Glutamatergic neuron (in vitro differentiated cells): ENCODE measurements at regions not wholly inside any gene's neighbourhood (a gene's known extent, or its start where the extent isn't known, plus 50 kb on each side); places are given as distances from the start of the nearest gene placed in this dataset.
A peak's percentile ranks its signal among the peaks of the same experiment; 100 is the strongest.

Source experiments
- DNase-seq: peaks from one replicate; pipeline ENCODE4 v3.0.0; 2022
- H3K27ac Mint-ChIP-seq: one replicate; pipeline ENCODE4 v1.8.0; 2020; ENCODE audit warnings: mild to moderate bottlenecking, mixed read lengths, inconsistent platforms; ENCODE audit not compliant: unreplicated experiment
- H3K27me3 Mint-ChIP-seq: one replicate; pipeline ENCODE4 v1.8.0; 2020; ENCODE audit warnings: mild to moderate bottlenecking, moderate library complexity, mixed read lengths, inconsistent platforms; ENCODE audit not compliant: unreplicated experiment
- H3K36me3 Mint-ChIP-seq: one replicate; pipeline ENCODE4 v1.8.0; 2020; ENCODE audit warnings: mild to moderate bottlenecking, mixed read lengths, inconsistent platforms; ENCODE audit not compliant: unreplicated experiment
- H3K4me1 Mint-ChIP-seq: one replicate; pipeline ENCODE4 v1.8.0; 2020; ENCODE audit warnings: mild to moderate bottlenecking, low read depth, mixed read lengths, inconsistent platforms; ENCODE audit not compliant: unreplicated experiment
- H3K4me3 Mint-ChIP-seq: one replicate; pipeline ENCODE4 v1.8.0; 2020; ENCODE audit warnings: mild to moderate bottlenecking, mixed read lengths, inconsistent platforms; ENCODE audit not compliant: unreplicated experiment
- H3K9me3 Mint-ChIP-seq: one replicate; pipeline ENCODE4 v1.8.0; 2020; ENCODE audit warnings: mild to moderate bottlenecking, moderate library complexity, mixed read lengths, inconsistent platforms; ENCODE audit not compliant: unreplicated experiment
- CTCF ChIP-seq: fragments of 200-600 bp; sonication (generic); IDR thresholded peaks from one replicate; pipeline ENCODE4 v1.5.0; 2021; ENCODE audit not compliant: partially characterized antibody, unreplicated experiment

- H3K27me3 Mint-ChIP-seq: peaks cover 16% of the 10 kb centered on the region
- H3K27ac Mint-ChIP-seq: no peak overlapping the region
- peaks cover 6% of the 10 kb centered on the region for H3K36me3 Mint-ChIP-seq
- no peak for TF ChIP-seq CTCF
- DNase-seq: no peak
- no peak overlapping the region for H3K4me3 Mint-ChIP-seq
- peaks cover 14% of the 10 kb centered on the region for H3K9me3 Mint-ChIP-seq
- peaks cover 9% of the 10 kb centered on the region for H3K4me1 Mint-ChIP-seq
Observed at GRCh38 chr20:62573817-62574216, 68.5 kb upstream of the SLCO4A1 start.

DNA sequence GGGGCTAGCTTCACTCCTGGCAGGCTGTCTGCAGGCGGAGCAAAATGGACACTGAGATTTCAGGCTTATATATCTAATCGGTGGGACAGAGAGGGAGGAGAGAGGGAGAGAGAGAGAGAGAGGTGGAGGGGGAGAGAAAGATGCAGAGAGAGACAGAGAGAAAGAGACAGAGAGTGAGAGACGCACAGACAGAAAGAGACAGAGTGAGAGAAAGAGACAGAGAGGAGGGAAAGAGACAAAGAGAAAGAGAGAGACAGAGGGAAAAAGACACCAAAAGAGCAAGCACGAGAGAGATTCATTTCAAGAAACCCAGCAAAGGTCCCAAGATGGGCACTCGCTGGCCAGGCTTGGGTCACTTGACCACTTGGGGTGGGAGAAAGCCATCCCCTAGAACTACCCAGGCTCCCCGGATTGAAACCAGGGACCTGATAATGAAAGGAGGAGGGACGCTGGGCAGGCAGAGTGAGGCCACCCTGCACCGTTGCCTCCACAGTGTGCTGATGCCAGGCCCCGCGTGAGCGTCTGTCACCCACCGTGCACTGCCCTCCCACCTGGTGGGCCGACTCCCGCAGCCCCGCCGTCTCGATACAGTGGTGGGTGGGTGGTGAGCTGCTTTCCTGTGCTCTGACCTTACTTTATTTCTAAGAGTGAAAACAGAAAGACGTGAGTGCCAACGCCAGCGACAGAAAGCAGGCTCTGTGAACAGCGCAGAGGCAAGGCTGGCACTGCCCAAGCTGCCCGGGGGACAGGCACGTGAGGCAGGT, 67.9 kb upstream of the SLCO4A1 start:
- H3K4me1 Mint-ChIP-seq: peaks cover 9% of the 10 kb centered on the region
- H3K4me3 Mint-ChIP-seq: peak overlapping the region; percentile 3

DNA sequence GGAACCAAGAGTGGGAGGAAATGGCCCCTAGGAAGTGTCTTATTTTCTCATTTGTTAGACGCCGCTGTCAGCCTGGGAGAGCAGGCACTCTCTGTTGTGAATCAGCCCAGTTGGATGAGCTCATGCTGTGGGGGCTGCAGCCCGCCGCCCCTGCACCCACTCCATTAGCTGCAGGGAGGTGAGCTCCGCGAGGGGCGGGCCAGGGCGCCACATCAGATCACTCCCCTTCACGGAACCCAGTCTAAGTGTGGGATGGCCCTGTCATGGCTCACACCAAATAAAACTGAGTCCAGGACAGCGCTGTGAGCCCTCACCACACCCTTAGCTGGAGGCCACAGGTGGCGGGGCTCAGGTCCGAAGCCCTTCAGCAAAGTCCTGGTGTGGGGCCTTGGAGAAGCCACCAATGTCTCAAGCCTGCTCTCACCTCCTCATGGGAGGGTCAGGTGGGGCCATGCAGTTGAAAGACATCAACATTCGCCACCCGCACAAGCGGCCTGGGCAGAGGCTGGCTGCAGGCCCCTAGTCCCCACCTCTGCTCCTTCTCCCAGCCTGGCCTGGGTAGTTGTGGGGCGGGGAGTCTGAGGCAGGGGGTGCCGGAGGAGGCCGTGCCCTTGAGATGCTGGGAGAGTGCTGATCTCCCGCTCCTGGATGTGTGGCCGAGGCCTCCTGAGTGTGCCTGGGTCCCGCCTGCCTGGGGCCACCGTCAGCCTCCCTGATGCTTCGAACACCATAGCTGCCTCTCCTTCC, 66.2 kb upstream of the SLCO4A1 start:
- H3K4me3 Mint-ChIP-seq: peak overlapping the region; percentile 43
- no peak for DNase-seq
- H3K27ac Mint-ChIP-seq: no peak overlapping the region
- H3K27me3 Mint-ChIP-seq: peaks cover 13% of the 10 kb centered on the region
- H3K36me3 Mint-ChIP-seq: peaks cover 6% of the 10 kb centered on the region
- H3K9me3 Mint-ChIP-seq: peaks cover 9% of the 10 kb centered on the region
- TF ChIP-seq CTCF: no peak
- H3K4me1 Mint-ChIP-seq: peaks cover 9% of the 10 kb centered on the region

More for the DNA sequence above, 67.9 kb upstream of the SLCO4A1 start:
- DNase-seq: no peak
- peaks cover 18% of the 10 kb centered on the region for H3K27me3 Mint-ChIP-seq
- H3K36me3 Mint-ChIP-seq: peaks cover 6% of the 10 kb centered on the region
- H3K9me3 Mint-ChIP-seq: peaks cover 14% of the 10 kb centered on the region
- H3K27ac Mint-ChIP-seq: no peak overlapping the region
- TF ChIP-seq CTCF: no peak

DNA sequence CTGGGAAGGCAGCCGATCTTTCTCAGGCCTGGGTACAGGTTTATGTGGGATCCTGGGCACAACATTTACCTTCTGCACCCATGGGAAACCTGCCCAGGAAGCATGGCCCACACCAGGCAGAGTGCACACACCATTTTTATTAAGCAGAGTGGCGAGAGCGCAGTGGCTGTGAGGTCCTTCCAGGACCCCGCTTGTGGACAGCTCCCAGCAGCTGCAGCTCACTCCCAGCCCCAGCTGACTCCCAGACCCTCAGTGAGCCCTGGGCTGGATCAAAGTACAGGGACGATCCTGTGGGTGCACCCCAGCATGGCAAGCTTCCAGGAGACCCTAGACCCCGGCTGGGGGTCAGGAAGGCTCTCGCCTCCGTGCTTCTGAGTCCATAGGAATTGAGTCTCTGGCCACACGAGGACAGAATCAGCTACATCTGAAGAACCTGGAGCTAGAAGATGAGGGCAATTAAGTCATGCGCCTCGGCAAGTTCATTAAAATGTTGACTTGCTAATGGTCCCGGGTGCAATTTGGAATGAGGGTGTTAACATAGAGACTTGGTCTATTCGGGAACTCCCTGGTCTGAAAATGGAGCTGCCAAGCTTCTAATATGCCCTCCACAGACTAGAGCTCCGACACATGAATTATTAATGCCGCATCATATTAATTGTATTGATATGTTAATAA, 65.4 kb upstream of the SLCO4A1 start:
- Mint-ChIP-seq H3K4me3 (no peak overlapping the region), H3K4me1 (peaks cover 11% of the 10 kb centered on the region), H3K9me3 (peaks cover 10% of the 10 kb centered on the region), H3K27ac (no peak overlapping the region), H3K36me3 (peaks cover 5% of the 10 kb centered on the region), H3K27me3 (peaks cover 13% of the 10 kb centered on the region)
- no peak for TF ChIP-seq CTCF
- DNase-seq: no peak
